ENCODE measurements at regions not wholly inside any gene's neighbourhood (a gene's known extent, or its start where the extent isn't known, plus 50 kb on each side); places are given as distances from the start of the nearest gene placed in this dataset.

DNA sequence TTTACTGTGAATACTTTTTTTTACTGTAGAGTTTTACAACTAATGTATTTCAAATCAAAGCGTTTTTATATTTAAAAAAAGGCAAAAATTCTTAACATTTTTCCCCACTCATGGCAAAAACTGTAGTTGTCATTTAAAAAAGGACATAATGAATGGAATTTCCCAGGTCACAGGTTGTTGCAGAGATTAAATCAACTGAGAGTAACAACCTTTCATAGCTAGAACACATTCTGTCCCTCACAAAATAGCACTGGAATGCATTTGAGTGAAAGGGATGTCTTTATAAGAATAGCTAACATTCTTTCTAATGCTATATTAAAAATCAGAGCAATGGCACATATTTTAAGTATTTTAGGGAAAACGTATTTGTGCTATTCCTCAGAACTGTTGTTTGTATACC lies 1393.3 kb upstream of the ATXN8OS start:
- Histone ChIP-seq H2AFZ (ENCODE audit: low read length) (no peak overlapping the region), H2BK20ac (ENCODE audit: low read length) (no peak overlapping the region), H3K36me3 (ENCODE audit: control insufficient read depth in 2 of 4, insufficient read depth in 4 of 4, low read length in 3 of 4) (no peaks in the 10 kb centered on the region), H3K27ac (ENCODE audit: low read depth, low read length) (no peak overlapping the region), H3K23me2 (ENCODE audit: low read depth, low read length) (no peaks in the 10 kb centered on the region), H3K4me1 (replicated peaks in 1 of 4; ENCODE audit: control insufficient read depth in 3 of 4, insufficient read depth in 4 of 4, low read length in 3 of 4) (peaks cover 0 to 5% (median 2%) of the 10 kb centered on the region in 4 experiments; a peak in 3 of 7 replicates), H3K56ac (replicated peaks; ENCODE audit: insufficient read length, low read depth, low read length) (no peak overlapping the region), H2BK12ac (ENCODE audit: low read depth, low read length) (no peak overlapping the region), H4K5ac (ENCODE audit: insufficient read length, low read depth, low read length) (peak overlapping the region; percentile 74), H3K79me1 (ENCODE audit: low read depth, low read length) (no peaks in the 10 kb centered on the region), H3K9me3 (ENCODE audit: insufficient read depth in 2 of 2, low read depth in 1 of 2, low read length in 1 of 2) (no peaks in the 10 kb centered on the region), H2BK5ac (ENCODE audit: low read depth, low read length) (no peak overlapping the region), H4K8ac (ENCODE audit: extremely low read depth, insufficient read depth, low read length) (no peak overlapping the region), H4K20me1 (replicated peaks in 1 of 2; ENCODE audit: control insufficient read depth in 1 of 2, insufficient read depth in 2 of 2, low read length in 2 of 2) (no peaks in the 10 kb centered on the region), H2BK120ac (replicated peaks; ENCODE audit: low read depth, low read length) (no peak overlapping the region), H4K91ac (replicated peaks; ENCODE audit: insufficient read length, low read length) (no peak overlapping the region), H2BK15ac (ENCODE audit: low read length) (no peak overlapping the region), H3K18ac (ENCODE audit: extremely low read depth, low read length) (no peak overlapping the region), H2AK5ac (ENCODE audit: low read depth, low read length) (no peak overlapping the region), H3K27me3 (replicated peaks in 1 of 4; ENCODE audit: control insufficient read depth in 3 of 4, extremely low read depth in 1 of 4, insufficient read depth in 3 of 4, low read length in 3 of 4) (no peaks in the 10 kb centered on the region; a peak in 2 of 7 replicates), H3K14ac (ENCODE audit: insufficient read length) (no peak overlapping the region), H3K4me3 (ENCODE audit: extremely low read depth in 1 of 4, insufficient read depth in 2 of 4, low read depth in 3 of 4, low read length in 4 of 4) (peak overlapping the region in 1 of 4 experiments; percentile 45; a peak in 1 of 8 replicates), H3K79me2 (ENCODE audit: control insufficient read depth in 1 of 2, insufficient read depth in 2 of 2, low read length in 2 of 2) (no peaks in the 10 kb centered on the region), H3K4me2 (ENCODE audit: insufficient read depth in 1 of 2, low read depth in 2 of 2, low read length in 2 of 2) (peak overlapping the region in 1 of 2 experiments; percentile 32; a peak in 2 of 4 replicates), H3K4ac (replicated peaks; ENCODE audit: insufficient read length, low read depth, low read length) (no peak overlapping the region), H3K9ac (replicated peaks in 1 of 4; ENCODE audit: extremely low read depth in 1 of 4, low read depth in 3 of 4, low read length in 3 of 4) (no peak overlapping the region), H3K23ac (ENCODE audit: insufficient read length) (no peak overlapping the region)
- WGBS, 2 experiments (ENCODE audit: extremely low coverage in 1 of 2, insufficient coverage in 1 of 2, insufficient read length in 1 of 2, insufficient replicate concordance in 2 of 2, low coverage in 1 of 2, low lambda C conversion rate in 2 of 2, missing lambda C conversion rate in 1 of 2) = 5% methylated on average over 2 of the region's 2 CpGs; no CpG with 5 or more reads in 1 of the 2 experiments
- POLR2A ChIA-PET (ENCODE audit: partially characterized antibody) = no interaction called here
- FAIRE-seq (no peak), DNase-seq (ENCODE audit: low read depth in 1 of 2, low spot score in 2 of 2) (no peak)
- CTCF ChIA-PET (ENCODE audit: partially characterized antibody) = no interaction called here
- TF ChIP-seq GABPA (IDR thresholded peaks at IDR 0.05; ENCODE audit: borderline replicate concordance, insufficient read depth, low read length) = no peak
- TF ChIP-seq CREB1 (IDR thresholded peaks at IDR 0.05) = no peak
- TF ChIP-seq TBP (IDR thresholded peaks at IDR 0.05; ENCODE audit: low read depth, low read length) = no peak
- peak; percentile 37; the same call in 1 of the 2 replicates for TF ChIP-seq TEAD4 (IDR thresholded peaks at IDR 0.05; ENCODE audit: low read depth, low read length)
- TF ChIP-seq CBX8 (IDR thresholded peaks at IDR 0.05; ENCODE audit: borderline replicate concordance, low read depth, low read length) = no peak
- TF ChIP-seq, protein P1, sequence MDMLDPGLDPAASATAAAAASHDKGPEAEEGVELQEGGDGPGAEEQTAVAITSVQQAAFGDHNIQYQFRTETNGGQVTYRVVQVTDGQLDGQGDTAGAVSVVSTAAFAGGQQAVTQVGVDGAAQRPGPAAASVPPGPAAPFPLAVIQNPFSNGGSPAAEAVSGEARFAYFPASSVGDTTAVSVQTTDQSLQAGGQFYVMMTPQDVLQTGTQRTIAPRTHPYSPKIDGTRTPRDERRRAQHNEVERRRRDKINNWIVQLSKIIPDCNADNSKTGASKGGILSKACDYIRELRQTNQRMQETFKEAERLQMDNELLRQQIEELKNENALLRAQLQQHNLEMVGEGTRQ (IDR thresholded peaks at IDR 0.05; ENCODE audit: low read length) = no peak
- TF ChIP-seq KDM1A (IDR thresholded peaks at IDR 0.05; ENCODE audit: borderline replicate concordance, low read length) = no peak
- no peak for TF ChIP-seq ZNF274 (IDR thresholded peaks at IDR 0.05; ENCODE audit: borderline replicate concordance, extremely low read depth, low read length)
- TF ChIP-seq SP4 (IDR thresholded peaks at IDR 0.05; ENCODE audit: low read length) = no peak
- TF ChIP-seq JUN (IDR thresholded peaks at IDR 0.05; ENCODE audit: low read depth, low read length) = no peak
- no peak for TF ChIP-seq SIX5 (IDR thresholded peaks at IDR 0.05; ENCODE audit: low read depth, low read length)
- peak in 1 of 2 experiments; percentile 35 for TF ChIP-seq BCL11A (IDR thresholded peaks at IDR 0.05; ENCODE audit: low read depth in 2 of 2, low read length in 2 of 2)
- TF ChIP-seq CTBP2 (IDR thresholded peaks at IDR 0.05; ENCODE audit: borderline replicate concordance, insufficient read depth, insufficient read length, low read length) = no peak
- no peak for TF ChIP-seq CEBPB (IDR thresholded peaks at IDR 0.05; ENCODE audit: low read depth, low read length)
- TF ChIP-seq YY1 (IDR thresholded peaks at IDR 0.05; ENCODE audit: low read depth, low read length) = no peak

All from H1 (cell line).